GM23338 (cell line): ENCODE measurements at regions not wholly inside any gene's neighbourhood (a gene's known extent, or its start where the extent isn't known, plus 50 kb on each side); places are given as distances from the start of the nearest gene placed in this dataset.

Experiments
- ATAC-seq: fragments of 200-7000 bp; cut with Tn5 transposase; 3 replicates; pipeline ENCODE4 v1.9.1; 2020
- DNase-seq: peaks from one replicate; pipeline ENCODE4 v3.0.0-alpha.2; 2015; ENCODE audit warnings: low spot score
- H2AFZ ChIP-seq: fragments of 200-600 bp; sonication (generic); 2 replicates; pipeline ENCODE4 v1.8.0; 2016; ENCODE audit warnings: antibody characterized with exemption, mild to moderate bottlenecking, moderate library complexity
- H3F3A ChIP-seq: fragments of 200-600 bp; sonication (generic); replicated peaks from 2 replicates; pipeline ENCODE4 v1.8.0; 2017; ENCODE audit warnings: antibody characterized with exemption, mixed run types, low read depth
- H3K27ac ChIP-seq: fragments of 200-600 bp; sonication (generic); 2 replicates; pipeline ENCODE4 v1.6.1; 2016; ENCODE audit warnings: low read depth
- H3K27me3 ChIP-seq: fragments of 200-600 bp; sonication (generic); 2 replicates; pipeline ENCODE4 v1.8.0; 2016; ENCODE audit warnings: mild to moderate bottlenecking, mixed run types, moderate library complexity; ENCODE audit not compliant: insufficient read depth
- H3K36me3 ChIP-seq: fragments of 200-600 bp; sonication (generic); 2 replicates; pipeline ENCODE4 v1.8.0; 2016; ENCODE audit warnings: mild to moderate bottlenecking; ENCODE audit not compliant: insufficient read depth
- H3K4me1 ChIP-seq: fragments of 200-600 bp; sonication (generic); 2 replicates; pipeline ENCODE4 v1.8.0; 2016; ENCODE audit warnings: mild to moderate bottlenecking, moderate library complexity; ENCODE audit not compliant: insufficient read depth
- H3K4me2 ChIP-seq: fragments of 200-600 bp; sonication (generic); 2 replicates; pipeline ENCODE4 v1.7.1; 2017; ENCODE audit warnings: mixed run types
- H3K4me3 ChIP-seq: fragments of 200-600 bp; sonication (generic); 2 replicates; pipeline ENCODE4 v1.6.1; 2016; ENCODE audit warnings: mixed run types
- H3K79me2 ChIP-seq: fragments of 200-600 bp; sonication (generic); replicated peaks from 2 replicates; pipeline ENCODE4 v1.8.0; 2017; ENCODE audit warnings: mild to moderate bottlenecking; ENCODE audit not compliant: insufficient read depth
- H3K9me2 ChIP-seq: fragments of 200-600 bp; sonication (generic); 2 replicates; pipeline ENCODE4 v1.8.0; 2017; ENCODE audit not compliant: insufficient read depth
- H4K20me1 ChIP-seq: fragments of 200-600 bp; sonication (generic); replicated peaks from 2 replicates; pipeline ENCODE4 v1.8.0; 2017; ENCODE audit warnings: mild to moderate bottlenecking; ENCODE audit not compliant: insufficient read depth
- H3K27ac Mint-ChIP-seq: 2 replicates; pipeline ENCODE4 v1.8.0; 2020; ENCODE audit warnings: inconsistent platforms, mild to moderate bottlenecking, moderate library complexity, mixed read lengths
- H3K27me3 Mint-ChIP-seq: 3 replicates; pipeline ENCODE4 v1.8.0; 2022; ENCODE audit warnings: low read depth, mild to moderate bottlenecking, moderate library complexity, mixed read lengths, inconsistent platforms; ENCODE audit not compliant: insufficient read depth, poor library complexity
- H3K36me3 Mint-ChIP-seq: 3 replicates; pipeline ENCODE4 v1.8.0; 2021; ENCODE audit warnings: low read depth, mild to moderate bottlenecking, inconsistent platforms, moderate library complexity, mixed read lengths
- H3K4me1 Mint-ChIP-seq: 3 replicates; pipeline ENCODE4 v1.8.0; 2020; ENCODE audit warnings: mild to moderate bottlenecking, inconsistent platforms, mixed read lengths
- H3K4me3 Mint-ChIP-seq: 3 replicates; pipeline ENCODE4 v1.8.0; 2021; ENCODE audit warnings: moderate library complexity, mild to moderate bottlenecking, inconsistent platforms, mixed read lengths
- H3K9me3 Mint-ChIP-seq: 3 replicates; pipeline ENCODE4 v1.8.0; 2020; ENCODE audit warnings: moderate library complexity, mild to moderate bottlenecking, inconsistent platforms, mixed read lengths
- CREB1 ChIP-seq: fragments of 250-450 bp; sonication (Bioruptor Pico); IDR thresholded peaks from 2 replicates; pipeline ENCODE4 v1.5.0; 2020; ENCODE audit warnings: low read depth, mild to moderate bottlenecking, moderate library complexity
- CTCF ChIP-seq, 2 experiments: fragments of 200-600 bp in 1 of 2; sonication (generic) in 1 of 2; conservative IDR thresholded peaks; 2 replicates each; pipeline versions ENCODE4 v1.5.1 to v1.6.1; 2016 to 2017; ENCODE audit warnings: antibody characterized with exemption in 2 of 2, low read depth in 2 of 2, mild to moderate bottlenecking in 2 of 2, moderate library complexity in 1 of 2
- EZH2 ChIP-seq: fragments of 200-600 bp; sonication (generic); IDR thresholded peaks from one replicate; pipeline ENCODE4 v1.8.0; 2017; ENCODE audit warnings: antibody characterized with exemption, mild to moderate bottlenecking, low read depth; ENCODE audit not compliant: unreplicated experiment
- EZH2phosphoT487 ChIP-seq: fragments of 200-600 bp; sonication (generic); IDR thresholded peaks from one replicate; pipeline ENCODE4 v1.8.1; 2018; ENCODE audit warnings: antibody characterized with exemption; ENCODE audit not compliant: unreplicated experiment
- JUNB ChIP-seq: IDR thresholded peaks from one replicate; pipeline ENCODE4 v1.6.1; 2016; ENCODE audit warnings: antibody characterized with exemption; ENCODE audit not compliant: unreplicated experiment
- NANOG ChIP-seq: IDR thresholded peaks from 2 replicates; pipeline ENCODE4 v1.6.1; 2016; ENCODE audit warnings: antibody characterized with exemption, borderline replicate concordance
- POLR2AphosphoS5 ChIP-seq: IDR thresholded peaks from 2 replicates; pipeline ENCODE4 v1.6.1; 2016; ENCODE audit warnings: antibody characterized with exemption, low read depth
- STAT1 ChIP-seq: IDR thresholded peaks from one replicate; pipeline ENCODE4 v1.6.1; 2016; ENCODE audit warnings: antibody characterized with exemption; ENCODE audit not compliant: unreplicated experiment
- ZNF114 ChIP-seq: fragments of 250-450 bp; sonication (Bioruptor Pico); IDR thresholded peaks from 2 replicates; pipeline ENCODE4 v1.5.0; 2020; ENCODE audit warnings: mild to moderate bottlenecking, moderate library complexity
- ZNF331 ChIP-seq: fragments of 250-450 bp; sonication (Bioruptor Pico); IDR thresholded peaks from 2 replicates; pipeline ENCODE4 v1.5.0; 2020; ENCODE audit warnings: low read depth, mild to moderate bottlenecking, moderate library complexity
- ZNF462 ChIP-seq: fragments of 250-450 bp; sonication (Bioruptor Pico); IDR thresholded peaks from 2 replicates; pipeline ENCODE4 v1.5.0; 2020; ENCODE audit warnings: mild to moderate bottlenecking, moderate library complexity
- TF ChIP-seq, protein P1 (sequence below): IDR thresholded peaks from 2 replicates; pipeline ENCODE4 v1.6.1; 2016; ENCODE audit warnings: antibody characterized with exemption
- TF ChIP-seq, protein P2 (sequence below): IDR thresholded peaks from one replicate; pipeline ENCODE4 v1.6.1; 2018; ENCODE audit warnings: antibody characterized with exemption; ENCODE audit not compliant: unreplicated experiment

- Mint-ChIP-seq H3K36me3 (no peaks in the 10 kb centered on the region; the same call in 2 of the 3 replicates), H3K27ac (no peak overlapping the region), H3K9me3 (no peaks in the 10 kb centered on the region), H3K4me1 (peaks cover 12% of the 10 kb centered on the region), H3K27me3 (peaks cover 3% of the 10 kb centered on the region), H3K4me3 (no peak overlapping the region)
- no peaks in the 10 kb centered on the region for H3K27me3 ChIP-seq
- H4K20me1 ChIP-seq = no peaks in the 10 kb centered on the region
- ATAC-seq (no peak), DNase-seq (no peak)
- H2AFZ ChIP-seq = no peak overlapping the region
- H3K4me1 ChIP-seq = peaks cover 7% of the 10 kb centered on the region; the same call in 1 of the 2 replicates
- H3K9me2 ChIP-seq = no peaks in the 10 kb centered on the region
- H3K4me3 ChIP-seq = no peak overlapping the region
- H3K79me2 ChIP-seq = no peaks in the 10 kb centered on the region
- TF ChIP-seq CREB1 (CRISPR knock-in tag) (no peak), STAT1 (no peak), ZNF331 (CRISPR knock-in tag) (no peak), ZNF114 (no peak), JUNB (no peak), ZNF462 (CRISPR knock-in tag) (no peak), POLR2AphosphoS5 (no peak), EZH2phosphoT487 (no peak), CTCF (conservative IDR thresholded peaks at IDR 0.05; ENCODE audit: low read depth in 2 of 2) (no peak), EZH2 (no peak), NANOG (no peak)
- TF ChIP-seq, protein P1, sequence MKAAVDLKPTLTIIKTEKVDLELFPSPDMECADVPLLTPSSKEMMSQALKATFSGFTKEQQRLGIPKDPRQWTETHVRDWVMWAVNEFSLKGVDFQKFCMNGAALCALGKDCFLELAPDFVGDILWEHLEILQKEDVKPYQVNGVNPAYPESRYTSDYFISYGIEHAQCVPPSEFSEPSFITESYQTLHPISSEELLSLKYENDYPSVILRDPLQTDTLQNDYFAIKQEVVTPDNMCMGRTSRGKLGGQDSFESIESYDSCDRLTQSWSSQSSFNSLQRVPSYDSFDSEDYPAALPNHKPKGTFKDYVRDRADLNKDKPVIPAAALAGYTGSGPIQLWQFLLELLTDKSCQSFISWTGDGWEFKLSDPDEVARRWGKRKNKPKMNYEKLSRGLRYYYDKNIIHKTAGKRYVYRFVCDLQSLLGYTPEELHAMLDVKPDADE = no peak
- TF ChIP-seq, protein P2, sequence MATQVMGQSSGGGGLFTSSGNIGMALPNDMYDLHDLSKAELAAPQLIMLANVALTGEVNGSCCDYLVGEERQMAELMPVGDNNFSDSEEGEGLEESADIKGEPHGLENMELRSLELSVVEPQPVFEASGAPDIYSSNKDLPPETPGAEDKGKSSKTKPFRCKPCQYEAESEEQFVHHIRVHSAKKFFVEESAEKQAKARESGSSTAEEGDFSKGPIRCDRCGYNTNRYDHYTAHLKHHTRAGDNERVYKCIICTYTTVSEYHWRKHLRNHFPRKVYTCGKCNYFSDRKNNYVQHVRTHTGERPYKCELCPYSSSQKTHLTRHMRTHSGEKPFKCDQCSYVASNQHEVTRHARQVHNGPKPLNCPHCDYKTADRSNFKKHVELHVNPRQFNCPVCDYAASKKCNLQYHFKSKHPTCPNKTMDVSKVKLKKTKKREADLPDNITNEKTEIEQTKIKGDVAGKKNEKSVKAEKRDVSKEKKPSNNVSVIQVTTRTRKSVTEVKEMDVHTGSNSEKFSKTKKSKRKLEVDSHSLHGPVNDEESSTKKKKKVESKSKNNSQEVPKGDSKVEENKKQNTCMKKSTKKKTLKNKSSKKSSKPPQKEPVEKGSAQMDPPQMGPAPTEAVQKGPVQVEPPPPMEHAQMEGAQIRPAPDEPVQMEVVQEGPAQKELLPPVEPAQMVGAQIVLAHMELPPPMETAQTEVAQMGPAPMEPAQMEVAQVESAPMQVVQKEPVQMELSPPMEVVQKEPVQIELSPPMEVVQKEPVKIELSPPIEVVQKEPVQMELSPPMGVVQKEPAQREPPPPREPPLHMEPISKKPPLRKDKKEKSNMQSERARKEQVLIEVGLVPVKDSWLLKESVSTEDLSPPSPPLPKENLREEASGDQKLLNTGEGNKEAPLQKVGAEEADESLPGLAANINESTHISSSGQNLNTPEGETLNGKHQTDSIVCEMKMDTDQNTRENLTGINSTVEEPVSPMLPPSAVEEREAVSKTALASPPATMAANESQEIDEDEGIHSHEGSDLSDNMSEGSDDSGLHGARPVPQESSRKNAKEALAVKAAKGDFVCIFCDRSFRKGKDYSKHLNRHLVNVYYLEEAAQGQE = no peak
- H3K4me2 ChIP-seq = no peak overlapping the region
- H3K36me3 ChIP-seq = no peaks in the 10 kb centered on the region
- no peaks in the 10 kb centered on the region for H3F3A ChIP-seq
- no peak overlapping the region for H3K27ac ChIP-seq
Measured at GRCh38 chr10:71008150-71008549, 119.8 kb upstream of the PCBD1 start.
